ENCODE measurements at regions not wholly inside any gene's neighbourhood (a gene's known extent, or its start where the extent isn't known, plus 50 kb on each side); places are given as distances from the start of the nearest gene placed in this dataset.

- TF ChIP-seq, protein P1, sequence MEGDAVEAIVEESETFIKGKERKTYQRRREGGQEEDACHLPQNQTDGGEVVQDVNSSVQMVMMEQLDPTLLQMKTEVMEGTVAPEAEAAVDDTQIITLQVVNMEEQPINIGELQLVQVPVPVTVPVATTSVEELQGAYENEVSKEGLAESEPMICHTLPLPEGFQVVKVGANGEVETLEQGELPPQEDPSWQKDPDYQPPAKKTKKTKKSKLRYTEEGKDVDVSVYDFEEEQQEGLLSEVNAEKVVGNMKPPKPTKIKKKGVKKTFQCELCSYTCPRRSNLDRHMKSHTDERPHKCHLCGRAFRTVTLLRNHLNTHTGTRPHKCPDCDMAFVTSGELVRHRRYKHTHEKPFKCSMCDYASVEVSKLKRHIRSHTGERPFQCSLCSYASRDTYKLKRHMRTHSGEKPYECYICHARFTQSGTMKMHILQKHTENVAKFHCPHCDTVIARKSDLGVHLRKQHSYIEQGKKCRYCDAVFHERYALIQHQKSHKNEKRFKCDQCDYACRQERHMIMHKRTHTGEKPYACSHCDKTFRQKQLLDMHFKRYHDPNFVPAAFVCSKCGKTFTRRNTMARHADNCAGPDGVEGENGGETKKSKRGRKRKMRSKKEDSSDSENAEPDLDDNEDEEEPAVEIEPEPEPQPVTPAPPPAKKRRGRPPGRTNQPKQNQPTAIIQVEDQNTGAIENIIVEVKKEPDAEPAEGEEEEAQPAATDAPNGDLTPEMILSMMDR (IDR thresholded peaks at IDR 0.05), result no peak
- TF ChIP-seq POLR2A (IDR thresholded peaks at IDR 0.05), result no peak
Observed at GRCh38 chr21:33966324-33966949, 50.8 kb upstream of the ATP5PO start.

All from thyroid gland (tissue), 4 donors.